ENCODE measurements at regions not wholly inside any gene's neighbourhood (a gene's known extent, or its start where the extent isn't known, plus 50 kb on each side); places are given as distances from the start of the nearest gene placed in this dataset.
"Not testable (repeated sequence)": the region's sequence is repeated elsewhere in the genome, so short reads cannot be mapped to it uniquely, and the experiment has no call there.

- DNase-seq (ENCODE audit: low spot score) = no peak
Measured at GRCh38 chr15:26024241-26024640, 161.1 kb upstream of the ATP10A start.

DNA sequence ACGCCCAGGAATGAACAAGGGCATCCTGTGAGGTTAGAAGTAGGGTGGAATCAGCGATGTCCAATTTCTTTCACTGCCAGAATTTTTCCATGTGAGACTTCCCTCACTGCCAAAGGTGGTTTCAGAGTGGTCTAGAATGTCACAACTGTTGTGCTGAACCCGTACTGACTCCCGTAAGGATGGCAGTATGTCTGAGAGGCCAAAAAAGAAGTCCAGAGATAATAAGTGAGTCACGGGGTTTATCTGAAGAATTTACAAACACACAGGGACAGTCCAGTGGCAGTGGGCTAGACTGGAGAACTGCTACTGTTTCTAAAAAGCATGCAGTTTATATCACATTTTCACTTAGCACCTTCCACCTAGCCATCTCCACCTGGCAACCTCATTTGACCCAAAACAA lies 160.6 kb upstream of the ATP10A start:
- no peak for DNase-seq (ENCODE audit: low spot score)

DNA sequence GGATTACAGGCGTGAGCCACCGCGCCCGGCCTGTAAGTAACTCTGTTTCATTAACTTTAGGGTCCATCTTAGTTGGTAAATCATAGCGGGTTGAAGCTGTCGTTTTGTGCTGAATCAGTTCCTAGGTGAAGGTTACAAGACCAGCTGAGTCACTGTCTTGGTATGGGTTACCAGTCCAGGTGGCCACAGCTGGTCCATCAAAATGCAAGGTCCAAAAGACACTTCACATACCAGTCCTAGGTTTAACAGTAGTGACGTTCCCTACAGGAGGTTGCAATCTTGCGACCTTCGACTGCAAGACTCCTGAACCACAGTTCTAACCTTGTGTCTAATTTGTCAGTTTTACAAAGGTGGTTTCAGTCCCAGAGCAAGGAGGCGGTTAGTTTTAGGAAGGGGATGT lies 160.1 kb upstream of the ATP10A start:
- DNase-seq (ENCODE audit: low spot score) = no peak

DNA sequence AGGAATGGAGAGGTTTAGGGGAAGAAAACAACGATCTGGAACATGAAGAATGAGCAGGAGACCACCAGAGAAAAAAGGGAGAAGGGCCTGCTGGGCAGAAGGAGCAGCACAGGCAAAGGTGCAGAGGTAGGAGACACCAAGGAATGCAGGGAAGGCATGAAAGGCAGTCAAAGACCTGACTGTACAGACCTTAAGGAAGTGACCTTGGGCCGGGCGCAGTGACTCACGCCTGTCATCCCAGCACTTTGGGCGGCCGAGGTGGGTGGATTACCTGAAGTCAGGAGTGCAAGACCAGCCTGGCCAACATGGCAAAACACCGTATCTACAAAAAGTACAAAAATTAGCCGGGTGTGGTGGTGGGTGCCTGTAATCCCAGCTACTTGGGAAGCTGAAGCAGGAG lies 157.7 kb upstream of the ATP10A start:
- no peak for DNase-seq (ENCODE audit: low spot score)

- no peak for DNase-seq (ENCODE audit: low spot score)
Measured at GRCh38 chr15:26017665-26018064, 154.5 kb upstream of the ATP10A start.

DNA sequence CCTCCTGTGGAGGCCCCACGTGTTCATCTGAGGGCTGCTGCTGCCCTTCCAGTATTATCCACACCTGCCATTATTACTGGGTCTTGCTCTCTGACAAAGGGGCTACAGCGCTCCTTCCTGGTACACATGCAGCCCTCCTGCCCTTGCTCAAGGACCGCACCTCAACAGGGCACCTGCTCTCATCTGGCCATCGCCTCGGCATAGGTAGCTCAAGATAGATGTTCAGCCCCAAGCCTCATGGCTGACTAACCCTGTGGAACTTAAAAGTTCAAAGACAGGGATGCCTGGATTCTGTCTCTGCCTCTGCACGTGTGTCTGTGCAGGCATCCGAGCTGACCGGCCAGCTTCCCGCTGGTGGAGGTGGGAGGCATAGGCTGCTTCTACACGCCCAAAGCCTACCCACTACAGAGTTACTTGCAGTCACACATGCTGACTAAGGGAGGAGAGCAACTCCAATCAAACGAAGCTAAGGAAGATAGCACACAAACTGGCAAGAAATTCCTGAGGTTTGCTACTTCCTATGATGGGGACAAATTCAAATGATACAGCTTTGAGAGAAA lies 152.5 kb upstream of the ATP10A start:
- DNase-seq (ENCODE audit: low spot score) = no peak

GRCh38 chr15:26013981-26014380 lies 150.9 kb upstream of the ATP10A start:
- DNase-seq (ENCODE audit: low spot score) = no peak

- DNase-seq (ENCODE audit: low spot score) = no peak
Measured at GRCh38 chr15:26011916-26012315, 148.8 kb upstream of the ATP10A start.

DNA sequence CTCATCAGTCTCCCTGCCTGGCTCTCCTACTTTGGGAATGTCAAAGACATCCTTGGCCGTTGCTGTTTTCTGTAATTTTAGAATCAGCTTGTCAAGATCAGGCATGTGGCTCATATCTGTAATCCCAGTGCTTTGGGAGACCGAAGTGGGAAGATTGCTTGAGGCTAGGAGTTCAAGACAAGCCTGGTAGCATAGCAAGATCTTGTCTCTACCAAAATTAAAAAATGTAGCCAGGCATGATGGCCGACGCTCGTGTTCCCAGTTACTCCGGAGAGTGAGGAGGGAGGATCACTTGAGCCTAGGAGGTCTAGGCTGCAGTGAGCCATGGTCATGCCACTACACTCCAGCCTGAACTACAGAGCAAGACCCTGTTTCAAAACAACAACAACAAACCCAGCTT lies 144.0 kb upstream of the ATP10A start:
- no peak for DNase-seq (ENCODE audit: low spot score)

GRCh38 chr15:26001201-26001600 lies 138.1 kb upstream of the ATP10A start:
- no peak for DNase-seq (ENCODE audit: low spot score)

- DNase-seq (ENCODE audit: low spot score) = no peak
Measured at GRCh38 chr15:25993506-25993905, 130.4 kb upstream of the ATP10A start.

- DNase-seq (ENCODE audit: low spot score) = no peak
Measured at GRCh38 chr15:25990220-25990619, 127.1 kb upstream of the ATP10A start.

DNA sequence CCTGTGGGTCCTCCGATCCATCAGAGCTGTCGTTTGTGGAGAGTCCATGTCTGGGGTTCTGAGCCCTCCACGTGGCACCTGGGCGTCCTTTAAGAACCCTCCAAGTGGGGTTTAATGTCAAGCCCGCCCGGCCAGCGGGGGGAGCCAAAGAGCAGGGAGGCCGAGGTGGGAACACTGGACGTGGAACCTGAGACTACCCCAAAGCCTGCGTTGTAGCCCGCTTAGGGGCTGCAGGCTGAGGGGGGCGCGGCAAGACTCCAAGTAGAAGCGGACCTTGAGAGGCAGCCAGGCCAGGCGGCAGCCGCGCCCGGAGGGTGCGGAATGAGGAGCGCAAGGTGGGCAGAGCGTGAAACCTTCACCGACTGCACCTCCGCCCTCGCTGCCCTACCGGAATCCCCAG lies 126.2 kb upstream of the ATP10A start:
- no peak for DNase-seq (ENCODE audit: low spot score)

DNA sequence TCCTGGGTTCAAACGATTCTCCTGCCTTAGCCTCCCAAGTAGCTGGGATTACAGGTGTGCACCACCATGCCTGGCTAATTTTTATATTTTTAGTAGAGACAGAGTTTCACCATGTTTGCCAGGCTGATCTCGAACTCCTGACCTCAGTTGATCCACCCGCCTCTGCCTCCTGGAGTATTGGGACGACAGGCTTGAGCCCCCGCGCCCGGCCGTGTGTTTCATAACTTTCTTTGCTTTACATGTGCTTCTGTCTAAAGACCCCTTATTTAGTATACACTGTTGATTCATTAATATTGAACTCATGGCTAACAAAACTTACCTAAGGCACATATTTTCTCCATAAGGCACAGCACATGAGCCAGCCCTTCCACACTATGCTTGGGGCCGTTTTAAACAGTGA lies 125.6 kb upstream of the ATP10A start:
- not testable (repeated sequence) for DNase-seq (ENCODE audit: low spot score)

- no peak for DNase-seq (ENCODE audit: low spot score)
Measured at GRCh38 chr15:25987638-25988037, 124.5 kb upstream of the ATP10A start.

- no peak for DNase-seq (ENCODE audit: low spot score)
Measured at GRCh38 chr15:25985165-25985564, 122.0 kb upstream of the ATP10A start.

- no peak for DNase-seq (ENCODE audit: low spot score)
Measured at GRCh38 chr15:25982736-25983135, 119.6 kb upstream of the ATP10A start.

DNA sequence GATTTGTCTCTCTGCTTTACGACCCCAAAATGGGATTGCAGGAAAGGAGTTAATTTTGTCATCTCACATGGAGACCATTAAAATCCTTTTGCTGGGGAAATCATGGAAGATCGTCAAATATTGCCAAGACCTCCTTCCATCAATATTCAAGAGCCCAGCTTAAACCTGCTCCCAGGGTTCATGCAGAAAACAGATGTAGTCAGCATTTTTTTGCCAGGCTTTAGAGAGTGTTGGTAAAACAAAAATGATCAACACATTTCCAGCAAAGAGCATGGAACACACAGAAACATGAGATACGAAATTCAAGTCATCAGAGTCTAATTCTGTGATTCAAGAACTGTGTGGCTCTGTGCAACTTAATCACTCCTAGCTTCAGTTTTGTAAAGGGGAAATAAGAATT lies 118.0 kb upstream of the ATP10A start:
- no peak for DNase-seq (ENCODE audit: low spot score)

GRCh38 chr15:25972141-25972675 lies 109.1 kb upstream of the ATP10A start:
- no peak for DNase-seq (ENCODE audit: low spot score)

DNA sequence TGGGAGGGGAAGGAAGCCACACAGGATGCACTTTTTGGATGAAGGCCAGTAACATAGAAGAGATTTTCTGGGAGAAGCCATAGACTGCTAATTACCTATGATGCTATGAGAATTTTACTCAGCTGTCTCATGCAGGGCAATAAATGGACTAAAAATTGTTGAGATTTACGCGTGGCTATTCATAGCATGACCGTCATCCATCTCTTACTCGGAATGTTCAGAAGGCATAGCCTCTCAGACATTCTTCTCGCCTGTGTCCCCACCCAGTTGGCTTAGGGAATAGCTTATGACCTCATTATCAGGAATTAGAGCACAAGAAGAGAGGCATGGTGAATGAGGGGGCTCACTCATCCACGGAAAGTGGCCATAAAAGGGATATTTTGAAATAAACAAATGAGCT lies 107.9 kb upstream of the ATP10A start:
- no peak for DNase-seq (ENCODE audit: low spot score)

- no peak for DNase-seq (ENCODE audit: low spot score)
Measured at GRCh38 chr15:25969886-25970285, 106.8 kb upstream of the ATP10A start.

GRCh38 chr15:25967116-25967515 lies 104.0 kb upstream of the ATP10A start:
- DNase-seq (ENCODE audit: low spot score) = no peak

GRCh38 chr15:25965326-25965725 lies 102.2 kb upstream of the ATP10A start:
- DNase-seq (ENCODE audit: low spot score) = no peak

DNA sequence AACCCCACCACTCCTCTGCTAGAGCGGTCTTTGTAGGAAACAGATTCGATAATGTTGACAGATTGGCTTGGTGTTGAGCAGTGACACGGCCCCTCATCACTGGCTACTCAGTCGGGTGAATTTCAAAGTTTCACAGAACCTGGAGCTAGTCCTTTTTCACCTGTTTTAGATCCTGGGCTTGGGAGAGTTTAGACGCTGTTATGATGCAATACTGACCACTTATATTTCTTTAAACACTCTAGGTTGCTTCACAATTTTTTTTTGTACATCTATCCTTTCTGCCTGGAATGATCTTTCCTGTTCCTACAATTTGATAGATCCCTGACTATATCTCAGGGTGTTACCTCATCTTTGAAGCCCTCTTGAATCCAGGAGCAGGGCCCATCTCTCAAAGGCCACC lies 97.1 kb upstream of the ATP10A start:
- DNase-seq (ENCODE audit: low spot score) = no peak

DNA sequence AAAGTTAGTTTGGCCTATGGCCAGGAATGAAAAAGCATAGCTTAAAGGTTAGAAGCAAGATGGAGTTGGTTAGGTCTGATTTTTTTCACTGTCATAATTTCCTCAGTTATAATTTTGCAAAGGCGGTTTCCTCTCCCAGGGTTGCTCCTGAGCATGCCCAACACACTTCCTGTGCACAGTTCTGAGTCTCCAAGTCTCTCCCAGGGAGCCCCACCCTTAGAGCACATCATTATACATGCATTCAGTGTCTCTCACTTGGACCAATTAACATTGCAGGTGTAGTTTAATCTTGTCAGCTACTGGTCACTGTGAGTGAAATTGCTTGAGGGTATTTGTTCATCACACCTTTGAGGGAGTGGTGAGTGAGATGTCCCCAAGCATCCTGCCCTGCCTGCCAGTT lies 96.0 kb upstream of the ATP10A start:
- DNase-seq (ENCODE audit: low spot score) = no peak
